ENCODE measurements at regions not wholly inside any gene's neighbourhood (a gene's known extent, or its start where the extent isn't known, plus 50 kb on each side); places are given as distances from the start of the nearest gene placed in this dataset.

- no peak for TF ChIP-seq CTCF (conservative IDR thresholded peaks at IDR 0.05 in 1 of 2, IDR thresholded peaks at IDR 0.05 in 1 of 2; ENCODE audit: low read depth in 1 of 2, low read length in 2 of 2)
- no peak for TF ChIP-seq EZH2 (IDR thresholded peaks at IDR 0.05; ENCODE audit: low read length, missing control alignments)
Observed at GRCh38 chr14:106134886-106135285, 608.5 kb downstream of the TMEM121 start.
